Muscle of leg (tissue), 3 donors: ENCODE measurements at regions not wholly inside any gene's neighbourhood (a gene's known extent, or its start where the extent isn't known, plus 50 kb on each side); places are given as distances from the start of the nearest gene placed in this dataset.

Source experiments
- DNase-seq: peaks from one replicate; pipeline ENCODE4 v3.0.0; 2013
- H3K27ac ChIP-seq: one replicate; pipeline ENCODE4 v1.5.1; 2013; ENCODE audit warnings: mild to moderate bottlenecking, low read length, control low read depth
- H3K27me3 ChIP-seq: one replicate; pipeline ENCODE4 v1.6.1; 2013; ENCODE audit warnings: low read length; ENCODE audit not compliant: control insufficient read depth, insufficient read depth
- H3K36me3 ChIP-seq: one replicate; pipeline ENCODE4 v1.6.1; 2013; ENCODE audit warnings: low read length; ENCODE audit not compliant: control insufficient read depth, insufficient read depth
- H3K4me1 ChIP-seq: one replicate; pipeline ENCODE4 v1.6.1; 2013; ENCODE audit warnings: low read length; ENCODE audit not compliant: control insufficient read depth, insufficient read depth
- H3K4me3 ChIP-seq: one replicate; pipeline ENCODE4 v1.5.1; 2013; ENCODE audit warnings: low read length, control low read depth
- H3K9me3 ChIP-seq: replicated peaks from 2 replicates; pipeline ENCODE4 v1.6.1; 2013; ENCODE audit warnings: low read depth, low read length; ENCODE audit not compliant: control insufficient read depth
- WGBS: methylation state at CpG from one replicate; pipeline ENCODE4 v1.1.5; 2013; ENCODE audit warnings: missing lambda C conversion rate; ENCODE audit not compliant: insufficient coverage; 5-methylcytosine and 5-hydroxymethylcytosine counted together

DNA sequence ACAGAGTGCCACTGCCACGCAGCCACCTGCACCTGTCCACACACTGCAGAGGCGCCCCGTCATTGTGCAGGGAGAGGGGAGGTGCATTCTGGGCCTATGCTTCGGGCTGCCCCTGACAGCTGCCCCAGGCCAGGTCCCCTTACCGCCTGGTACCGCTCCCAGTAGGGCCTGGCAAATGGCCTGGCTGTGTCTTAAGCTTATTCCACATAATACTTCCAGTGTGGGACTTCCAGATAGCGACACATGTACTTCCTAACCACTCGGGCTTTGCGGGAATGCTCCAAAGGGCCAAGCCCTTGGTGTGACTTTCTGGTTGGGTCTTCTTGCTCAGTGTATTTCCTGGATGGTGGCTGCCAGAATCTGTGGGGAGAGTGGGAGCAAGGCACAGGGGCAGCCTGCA, 254.3 kb upstream of the CHRNA7 start:
- H3K36me3 ChIP-seq: no peaks in the 10 kb centered on the region
- H3K27me3 ChIP-seq: no peaks in the 10 kb centered on the region
- no peak overlapping the region for H3K4me3 ChIP-seq
- no peak overlapping the region for H3K27ac ChIP-seq
- DNase-seq: no peak
- no peaks in the 10 kb centered on the region for H3K4me1 ChIP-seq
- WGBS: 79% methylated on average over 6 of the region's 9 CpGs
- H3K9me3 ChIP-seq: no peaks in the 10 kb centered on the region

DNA sequence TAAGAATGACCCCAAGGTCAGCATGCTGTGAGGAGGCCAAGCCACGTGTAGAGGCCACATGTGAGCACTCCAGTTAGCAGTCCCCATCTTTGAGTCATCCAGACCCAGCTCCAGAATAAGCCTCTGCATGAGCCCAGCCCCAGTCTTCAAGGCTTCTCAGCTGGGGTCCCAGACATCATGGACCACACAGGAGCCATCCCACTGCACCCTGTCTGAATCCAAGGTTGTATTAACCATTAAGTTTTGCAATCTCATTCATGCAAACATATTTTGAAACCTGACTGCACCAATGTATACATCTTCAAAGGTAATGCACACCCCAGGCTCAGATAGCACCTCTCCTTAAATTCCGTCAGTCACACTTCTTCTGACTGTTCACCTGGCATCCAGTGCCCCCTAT, 249.1 kb upstream of the CHRNA7 start:
- H3K4me1 ChIP-seq: no peaks in the 10 kb centered on the region
- no peak overlapping the region for H3K4me3 ChIP-seq
- 67% methylated on average over 2 of the region's 2 CpGs for WGBS
- no peaks in the 10 kb centered on the region for H3K36me3 ChIP-seq
- no peaks in the 10 kb centered on the region for H3K9me3 ChIP-seq
- H3K27ac ChIP-seq: no peak overlapping the region
- H3K27me3 ChIP-seq: no peaks in the 10 kb centered on the region
- no peak for DNase-seq

DNA sequence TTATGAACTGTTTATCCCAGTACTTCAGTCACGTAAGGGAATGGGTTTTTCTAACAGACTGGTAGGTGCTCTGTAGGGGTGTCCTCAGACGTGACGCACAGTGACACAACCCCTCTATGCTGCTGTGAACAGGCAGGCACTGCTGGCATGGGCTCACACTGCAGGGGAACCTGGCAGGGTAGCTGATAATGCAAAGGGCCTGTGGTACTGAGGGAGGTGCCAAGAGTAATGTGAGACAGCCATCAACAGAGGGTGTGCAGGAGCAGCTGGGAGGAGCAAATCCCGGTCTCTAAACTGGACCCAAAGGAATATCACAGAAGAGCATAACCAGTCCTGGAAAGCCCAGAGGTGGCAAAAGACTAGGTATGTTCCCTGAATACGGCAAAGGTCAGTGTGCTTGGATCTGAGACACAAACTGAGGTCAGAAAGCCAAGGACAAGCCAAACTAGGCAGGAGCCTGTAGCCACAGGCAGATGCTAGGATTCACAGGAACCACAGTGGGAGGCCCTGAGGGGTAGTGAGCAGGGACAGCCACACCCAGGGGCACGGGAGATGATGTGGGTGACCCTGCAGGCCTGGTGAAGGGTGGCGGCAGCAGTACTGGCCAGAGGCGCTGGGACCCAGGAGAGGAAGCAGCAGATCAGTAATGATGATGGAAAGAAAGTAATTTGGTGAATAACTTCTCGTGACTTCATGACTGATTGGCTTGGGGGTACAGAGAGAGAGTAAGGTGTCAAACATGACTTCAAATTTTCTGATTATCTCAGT, 248.1 kb upstream of the CHRNA7 start:
- no peak overlapping the region for H3K4me3 ChIP-seq
- no peak overlapping the region for H3K27ac ChIP-seq
- no peaks in the 10 kb centered on the region for H3K9me3 ChIP-seq
- H3K4me1 ChIP-seq: no peaks in the 10 kb centered on the region
- no peaks in the 10 kb centered on the region for H3K27me3 ChIP-seq
- 74% methylated on average over 8 of the region's 9 CpGs for WGBS
- DNase-seq: no peak
- no peaks in the 10 kb centered on the region for H3K36me3 ChIP-seq

DNA sequence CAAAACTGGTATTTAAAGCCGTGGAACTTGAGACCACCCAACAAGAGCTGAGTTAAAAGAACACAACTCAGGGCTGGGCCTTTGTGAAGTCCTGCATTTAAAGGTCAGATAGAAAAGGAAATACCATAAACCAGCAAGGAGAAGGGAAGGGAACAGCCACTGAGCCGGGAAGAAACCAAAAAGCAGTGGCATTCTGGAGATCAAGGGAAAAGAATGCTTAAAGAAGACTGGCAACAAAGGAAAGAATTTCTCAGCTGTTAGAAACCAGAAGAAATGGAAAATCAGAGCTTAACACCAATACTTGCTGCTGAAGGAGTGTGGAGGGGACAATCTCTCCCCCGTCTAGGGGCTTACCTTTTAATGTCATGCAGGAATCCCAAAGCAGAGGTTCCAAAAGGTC, 247.4 kb upstream of the CHRNA7 start:
- 29% methylated on average over 1 of the region's 3 CpGs for WGBS
- no peaks in the 10 kb centered on the region for H3K27me3 ChIP-seq
- no peak overlapping the region for H3K4me3 ChIP-seq
- no peaks in the 10 kb centered on the region for H3K4me1 ChIP-seq
- H3K36me3 ChIP-seq: no peaks in the 10 kb centered on the region
- H3K9me3 ChIP-seq: no peaks in the 10 kb centered on the region
- no peak overlapping the region for H3K27ac ChIP-seq
- DNase-seq: no peak

DNA sequence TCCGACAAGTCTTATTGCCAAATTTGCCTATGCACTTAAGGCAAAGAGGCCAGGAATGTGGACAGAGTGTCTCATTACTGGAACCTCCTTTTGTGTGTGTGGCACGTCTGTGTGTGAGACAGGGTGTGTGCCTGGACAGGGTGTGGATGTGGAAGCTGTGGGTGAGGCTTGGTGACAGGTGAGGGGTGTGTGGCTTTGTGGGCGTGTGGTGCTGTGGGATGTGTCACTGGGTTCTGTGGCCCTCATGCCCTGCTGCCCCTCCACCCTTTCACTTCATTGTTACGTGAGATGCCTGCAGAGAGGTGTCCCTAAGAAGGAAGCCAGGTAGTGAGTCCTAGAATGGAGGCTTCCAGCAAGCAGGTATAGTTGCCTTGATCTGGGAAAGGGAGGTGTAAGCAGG, 244.0 kb upstream of the CHRNA7 start:
- Histone ChIP-seq H3K27me3 (no peaks in the 10 kb centered on the region), H3K9me3 (no peaks in the 10 kb centered on the region), H3K4me3 (no peak overlapping the region), H3K36me3 (no peaks in the 10 kb centered on the region), H3K4me1 (no peaks in the 10 kb centered on the region), H3K27ac (no peak overlapping the region)
- no peak for DNase-seq
- WGBS: 57% methylated on average over 1 of the region's 4 CpGs

DNA sequence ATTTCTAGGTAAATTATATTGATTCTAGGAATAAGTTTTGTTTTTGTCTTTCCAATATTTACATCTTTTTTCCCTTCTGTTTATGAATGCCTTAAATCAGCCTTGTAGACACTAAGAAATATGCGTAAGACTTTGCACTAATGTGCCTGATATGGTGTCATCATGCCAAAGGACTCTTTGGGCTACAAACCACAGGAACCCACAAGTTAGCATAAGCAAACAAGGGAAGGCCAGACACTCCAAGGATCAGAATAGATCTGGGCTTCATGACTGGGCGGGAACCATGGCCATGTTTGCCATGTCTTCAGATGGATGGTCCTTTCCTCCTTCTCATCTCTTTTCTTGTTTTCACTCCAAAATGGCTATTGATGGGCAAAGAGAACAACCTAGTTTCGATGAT, 242.2 kb upstream of the CHRNA7 start:
- DNase-seq: no peak
- no peaks in the 10 kb centered on the region for H3K4me1 ChIP-seq
- no peak overlapping the region for H3K27ac ChIP-seq
- WGBS: 86% methylated on average over 1 of the region's 3 CpGs
- H3K27me3 ChIP-seq: no peaks in the 10 kb centered on the region
- no peak overlapping the region for H3K4me3 ChIP-seq
- no peaks in the 10 kb centered on the region for H3K36me3 ChIP-seq
- H3K9me3 ChIP-seq: no peaks in the 10 kb centered on the region

DNA sequence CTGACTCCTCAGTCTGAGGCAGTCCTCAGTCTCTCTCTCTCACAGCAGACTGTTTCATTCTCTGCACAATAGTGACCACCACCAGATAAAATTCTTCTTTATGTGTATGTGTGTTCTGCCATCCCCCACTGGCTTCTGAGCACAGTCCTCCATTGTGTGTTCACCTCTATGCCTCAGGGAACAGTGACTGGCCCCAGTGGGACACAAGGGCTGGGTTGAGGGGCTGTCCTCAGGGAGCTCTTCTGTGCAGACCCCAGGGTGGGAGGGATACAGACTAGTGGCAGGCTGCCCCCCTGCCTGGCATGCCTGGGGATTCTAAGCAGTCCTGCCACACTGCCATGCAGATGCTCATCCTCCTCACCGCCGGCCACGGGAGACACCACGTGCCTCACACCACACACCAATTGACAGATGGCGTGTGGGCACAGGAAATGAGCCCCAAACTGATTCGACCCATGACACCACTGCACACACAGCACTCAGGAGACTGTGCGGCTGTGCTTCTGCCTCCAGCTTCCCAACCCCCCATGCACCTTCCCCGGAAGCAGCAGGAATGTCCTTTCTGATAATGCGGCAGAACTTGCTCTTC, 237.6 kb upstream of the CHRNA7 start:
- Histone ChIP-seq H3K9me3 (no peaks in the 10 kb centered on the region), H3K27me3 (no peaks in the 10 kb centered on the region), H3K4me1 (no peaks in the 10 kb centered on the region), H3K27ac (no peak overlapping the region), H3K4me3 (no peak overlapping the region), H3K36me3 (no peaks in the 10 kb centered on the region)
- WGBS: 86% methylated on average over 8 of the region's 9 CpGs
- no peak for DNase-seq

DNA sequence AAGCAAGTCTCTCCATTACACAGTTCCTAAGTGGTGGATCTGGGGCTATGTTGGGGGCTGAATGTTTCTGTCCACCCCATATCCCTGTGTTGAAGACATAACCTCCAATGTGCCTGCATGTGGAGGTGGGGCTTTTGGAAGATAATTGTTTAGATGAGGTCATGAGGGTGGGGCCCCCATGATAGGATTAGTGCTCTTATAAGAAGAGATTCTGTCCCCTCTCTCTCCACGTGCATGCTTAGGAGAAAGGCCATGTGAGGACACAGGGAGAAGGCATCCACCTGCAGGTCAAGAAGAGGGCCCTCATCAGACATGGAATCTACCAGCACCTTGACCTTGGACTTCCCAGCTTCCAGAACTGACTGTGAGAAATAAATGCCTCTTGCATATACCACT, 231.0 kb upstream of the CHRNA7 start:
- no peaks in the 10 kb centered on the region for H3K27me3 ChIP-seq
- no peaks in the 10 kb centered on the region for H3K9me3 ChIP-seq
- no peak overlapping the region for H3K27ac ChIP-seq
- no peak for DNase-seq
- no CpG with 5 or more reads among the region's 1 CpG for WGBS
- no peak overlapping the region for H3K4me3 ChIP-seq
- H3K36me3 ChIP-seq: no peaks in the 10 kb centered on the region
- no peaks in the 10 kb centered on the region for H3K4me1 ChIP-seq

DNA sequence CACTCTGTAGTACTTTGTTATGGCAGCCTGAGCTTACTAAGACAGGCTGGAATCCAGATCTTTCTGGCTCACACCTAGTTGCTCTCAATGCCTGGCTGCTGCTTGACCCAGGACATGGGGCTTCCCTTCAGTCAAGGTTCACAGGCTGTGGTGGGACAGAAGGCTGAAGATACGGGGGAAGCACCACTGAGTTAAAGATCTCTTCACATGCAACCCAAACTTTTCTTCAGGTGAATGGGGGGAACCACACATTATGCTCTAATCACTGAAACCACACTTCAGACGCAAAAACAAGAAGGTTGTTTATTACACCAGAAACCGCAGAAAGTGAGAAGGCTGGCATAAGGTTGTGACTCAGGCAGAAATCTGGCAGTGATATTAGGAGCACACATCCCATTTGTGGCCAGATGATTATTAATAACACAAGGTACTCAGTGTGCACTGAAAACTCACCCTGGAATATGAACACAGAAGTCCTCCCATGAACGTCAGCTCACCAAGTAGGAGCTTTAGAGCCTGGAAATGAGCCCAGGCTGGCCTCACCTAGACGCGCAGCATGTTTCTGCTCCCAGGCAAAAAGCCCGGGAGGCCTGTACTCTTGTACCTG, 230.5 kb upstream of the CHRNA7 start:
- H3K27me3 ChIP-seq: no peaks in the 10 kb centered on the region
- no peaks in the 10 kb centered on the region for H3K36me3 ChIP-seq
- 69% methylated on average over 4 of the region's 7 CpGs for WGBS
- H3K4me1 ChIP-seq: no peaks in the 10 kb centered on the region
- no peak overlapping the region for H3K4me3 ChIP-seq
- no peak for DNase-seq
- H3K9me3 ChIP-seq: no peaks in the 10 kb centered on the region
- no peak overlapping the region for H3K27ac ChIP-seq

DNA sequence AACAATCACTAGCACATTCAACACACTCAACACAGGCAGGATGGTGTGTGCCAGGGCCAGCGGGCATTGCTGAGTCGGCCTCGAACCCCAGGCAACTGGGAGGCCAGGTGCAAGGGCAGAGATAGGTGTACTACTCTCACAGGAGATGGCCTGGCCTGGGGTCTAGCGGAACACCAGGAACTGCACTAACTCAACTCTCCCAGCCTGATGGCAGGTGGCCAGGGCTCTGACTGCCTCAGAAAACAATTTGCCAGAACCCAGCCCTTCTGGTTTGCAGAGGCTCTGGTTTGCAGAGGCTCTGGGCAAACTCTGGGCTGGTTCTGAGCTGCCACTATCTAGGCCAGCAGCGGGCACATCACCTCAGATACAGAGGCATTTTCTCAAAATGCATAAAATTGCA, 229.2 kb upstream of the CHRNA7 start:
- Histone ChIP-seq H3K4me3 (no peak overlapping the region), H3K27me3 (no peaks in the 10 kb centered on the region), H3K4me1 (no peaks in the 10 kb centered on the region), H3K36me3 (no peaks in the 10 kb centered on the region), H3K27ac (no peak overlapping the region), H3K9me3 (no peaks in the 10 kb centered on the region)
- peak; percentile 40 for DNase-seq
- WGBS: 43% methylated on average over 2 of the region's 5 CpGs
